ENCODE measurements at regions not wholly inside any gene's neighbourhood (a gene's known extent, or its start where the extent isn't known, plus 50 kb on each side); places are given as distances from the start of the nearest gene placed in this dataset.

DNA sequence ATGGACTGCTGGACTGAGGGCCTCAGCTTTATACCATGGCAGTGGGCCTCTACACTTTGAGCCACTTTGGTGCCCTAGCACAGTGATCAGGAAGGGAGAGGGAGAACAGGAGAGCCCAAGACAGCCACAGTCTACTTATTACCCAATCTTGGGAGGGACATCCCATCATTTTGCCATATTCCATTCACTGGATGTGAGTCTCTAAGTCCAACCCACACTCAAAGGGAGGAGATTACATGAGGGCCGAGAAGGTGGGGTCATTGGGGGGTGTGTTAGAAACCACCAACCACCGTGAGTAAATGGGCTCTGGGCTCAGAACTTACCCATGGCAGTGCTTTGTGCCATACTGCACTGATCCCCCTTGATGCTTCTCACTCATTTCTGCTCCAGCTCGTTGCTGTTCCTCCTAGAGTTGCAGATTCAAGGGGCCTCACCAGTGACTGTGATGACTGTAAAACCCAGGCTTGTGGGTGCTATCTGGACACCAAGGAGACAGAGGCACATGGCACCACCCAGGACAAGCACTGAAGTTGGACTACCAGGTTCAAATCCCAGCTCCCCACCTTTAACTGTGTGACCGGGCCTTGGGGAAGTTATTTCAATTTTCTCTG lies 97.6 kb upstream of the RAB6C start:
- TF ChIP-seq NR3C1 (CRISPR knock-in tag; conservative IDR thresholded peaks at IDR 0.05; ENCODE audit: low read depth), result no peak
- TF ChIP-seq, protein P1, sequence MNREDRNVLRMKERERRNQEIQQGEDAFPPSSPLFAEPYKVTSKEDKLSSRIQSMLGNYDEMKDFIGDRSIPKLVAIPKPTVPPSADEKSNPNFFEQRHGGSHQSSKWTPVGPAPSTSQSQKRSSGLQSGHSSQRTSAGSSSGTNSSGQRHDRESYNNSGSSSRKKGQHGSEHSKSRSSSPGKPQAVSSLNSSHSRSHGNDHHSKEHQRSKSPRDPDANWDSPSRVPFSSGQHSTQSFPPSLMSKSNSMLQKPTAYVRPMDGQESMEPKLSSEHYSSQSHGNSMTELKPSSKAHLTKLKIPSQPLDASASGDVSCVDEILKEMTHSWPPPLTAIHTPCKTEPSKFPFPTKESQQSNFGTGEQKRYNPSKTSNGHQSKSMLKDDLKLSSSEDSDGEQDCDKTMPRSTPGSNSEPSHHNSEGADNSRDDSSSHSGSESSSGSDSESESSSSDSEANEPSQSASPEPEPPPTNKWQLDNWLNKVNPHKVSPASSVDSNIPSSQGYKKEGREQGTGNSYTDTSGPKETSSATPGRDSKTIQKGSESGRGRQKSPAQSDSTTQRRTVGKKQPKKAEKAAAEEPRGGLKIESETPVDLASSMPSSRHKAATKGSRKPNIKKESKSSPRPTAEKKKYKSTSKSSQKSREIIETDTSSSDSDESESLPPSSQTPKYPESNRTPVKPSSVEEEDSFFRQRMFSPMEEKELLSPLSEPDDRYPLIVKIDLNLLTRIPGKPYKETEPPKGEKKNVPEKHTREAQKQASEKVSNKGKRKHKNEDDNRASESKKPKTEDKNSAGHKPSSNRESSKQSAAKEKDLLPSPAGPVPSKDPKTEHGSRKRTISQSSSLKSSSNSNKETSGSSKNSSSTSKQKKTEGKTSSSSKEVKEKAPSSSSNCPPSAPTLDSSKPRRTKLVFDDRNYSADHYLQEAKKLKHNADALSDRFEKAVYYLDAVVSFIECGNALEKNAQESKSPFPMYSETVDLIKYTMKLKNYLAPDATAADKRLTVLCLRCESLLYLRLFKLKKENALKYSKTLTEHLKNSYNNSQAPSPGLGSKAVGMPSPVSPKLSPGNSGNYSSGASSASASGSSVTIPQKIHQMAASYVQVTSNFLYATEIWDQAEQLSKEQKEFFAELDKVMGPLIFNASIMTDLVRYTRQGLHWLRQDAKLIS (CRISPR knock-in tag; IDR thresholded peaks at IDR 0.05; ENCODE audit: borderline replicate concordance), result no peak
- no peak for TF ChIP-seq GRHL2 (CRISPR knock-in tag; IDR thresholded peaks at IDR 0.05; ENCODE audit: insufficient replicate concordance, severe bottlenecking)
- TF ChIP-seq, protein P2, sequence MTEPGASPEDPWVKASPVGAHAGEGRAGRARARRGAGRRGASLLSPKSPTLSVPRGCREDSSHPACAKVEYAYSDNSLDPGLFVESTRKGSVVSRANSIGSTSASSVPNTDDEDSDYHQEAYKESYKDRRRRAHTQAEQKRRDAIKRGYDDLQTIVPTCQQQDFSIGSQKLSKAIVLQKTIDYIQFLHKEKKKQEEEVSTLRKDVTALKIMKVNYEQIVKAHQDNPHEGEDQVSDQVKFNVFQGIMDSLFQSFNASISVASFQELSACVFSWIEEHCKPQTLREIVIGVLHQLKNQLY (CRISPR knock-in tag; IDR thresholded peaks at IDR 0.05), result no peak
- Mint-ChIP-seq H3K4me1 (peaks cover 23% of the 10 kb centered on the region), H3K4me3 (no peak overlapping the region), H3K27ac (no peak overlapping the region), H3K36me3 (no peaks in the 10 kb centered on the region), H3K27me3 (ENCODE audit: low read depth) (no peaks in the 10 kb centered on the region; the same call in 1 of the 2 replicates), H3K9me3 (no peaks in the 10 kb centered on the region; the same call in 1 of the 2 replicates)
- ATAC-seq (no peak), DNase-seq (ENCODE audit: low spot score) (no peak)
- POLR2A ChIA-PET, result no interaction called here
- CTCF ChIA-PET, result no interaction called here

DNA sequence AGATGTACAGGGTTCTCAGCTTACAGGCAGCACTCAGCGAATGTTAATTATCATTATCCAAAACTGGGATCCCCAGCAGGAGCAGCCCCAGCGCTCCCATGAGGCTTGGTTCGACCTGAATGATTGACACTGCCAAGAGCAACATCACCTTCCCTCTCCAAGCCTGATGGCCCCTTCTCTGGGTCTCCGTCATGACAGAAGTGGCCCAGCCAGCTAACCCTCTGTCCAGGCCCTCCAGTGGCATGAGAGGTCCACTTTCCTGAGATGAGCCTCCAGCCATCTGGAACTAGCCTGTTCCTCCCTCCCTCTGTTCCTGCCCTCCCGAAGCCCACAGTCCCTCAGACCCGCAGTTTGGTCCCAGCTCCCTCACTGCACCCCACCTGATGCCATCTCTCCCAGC lies 97.0 kb upstream of the RAB6C start:
- no peak for TF ChIP-seq GTF2I (CRISPR knock-in tag; conservative IDR thresholded peaks at IDR 0.05)
- TF ChIP-seq FOXP1 (CRISPR knock-in tag; IDR thresholded peaks at IDR 0.05; ENCODE audit: borderline replicate concordance), result no peak
- no peak for TF ChIP-seq ZNF671 (CRISPR knock-in tag; IDR thresholded peaks at IDR 0.05)
- TF ChIP-seq, protein P3, sequence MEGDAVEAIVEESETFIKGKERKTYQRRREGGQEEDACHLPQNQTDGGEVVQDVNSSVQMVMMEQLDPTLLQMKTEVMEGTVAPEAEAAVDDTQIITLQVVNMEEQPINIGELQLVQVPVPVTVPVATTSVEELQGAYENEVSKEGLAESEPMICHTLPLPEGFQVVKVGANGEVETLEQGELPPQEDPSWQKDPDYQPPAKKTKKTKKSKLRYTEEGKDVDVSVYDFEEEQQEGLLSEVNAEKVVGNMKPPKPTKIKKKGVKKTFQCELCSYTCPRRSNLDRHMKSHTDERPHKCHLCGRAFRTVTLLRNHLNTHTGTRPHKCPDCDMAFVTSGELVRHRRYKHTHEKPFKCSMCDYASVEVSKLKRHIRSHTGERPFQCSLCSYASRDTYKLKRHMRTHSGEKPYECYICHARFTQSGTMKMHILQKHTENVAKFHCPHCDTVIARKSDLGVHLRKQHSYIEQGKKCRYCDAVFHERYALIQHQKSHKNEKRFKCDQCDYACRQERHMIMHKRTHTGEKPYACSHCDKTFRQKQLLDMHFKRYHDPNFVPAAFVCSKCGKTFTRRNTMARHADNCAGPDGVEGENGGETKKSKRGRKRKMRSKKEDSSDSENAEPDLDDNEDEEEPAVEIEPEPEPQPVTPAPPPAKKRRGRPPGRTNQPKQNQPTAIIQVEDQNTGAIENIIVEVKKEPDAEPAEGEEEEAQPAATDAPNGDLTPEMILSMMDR (IDR thresholded peaks at IDR 0.05), result no peak
- TF ChIP-seq, protein P4, sequence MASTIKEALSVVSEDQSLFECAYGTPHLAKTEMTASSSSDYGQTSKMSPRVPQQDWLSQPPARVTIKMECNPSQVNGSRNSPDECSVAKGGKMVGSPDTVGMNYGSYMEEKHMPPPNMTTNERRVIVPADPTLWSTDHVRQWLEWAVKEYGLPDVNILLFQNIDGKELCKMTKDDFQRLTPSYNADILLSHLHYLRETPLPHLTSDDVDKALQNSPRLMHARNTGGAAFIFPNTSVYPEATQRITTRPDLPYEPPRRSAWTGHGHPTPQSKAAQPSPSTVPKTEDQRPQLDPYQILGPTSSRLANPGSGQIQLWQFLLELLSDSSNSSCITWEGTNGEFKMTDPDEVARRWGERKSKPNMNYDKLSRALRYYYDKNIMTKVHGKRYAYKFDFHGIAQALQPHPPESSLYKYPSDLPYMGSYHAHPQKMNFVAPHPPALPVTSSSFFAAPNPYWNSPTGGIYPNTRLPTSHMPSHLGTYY (CRISPR knock-in tag; IDR thresholded peaks at IDR 0.05), result no peak
- no peaks in the 10 kb centered on the region for H3K36me3 Mint-ChIP-seq
- no peak overlapping the region for H3K4me3 Mint-ChIP-seq
- DNase-seq (ENCODE audit: low spot score) (no peak), ATAC-seq (no peak)
- peaks cover 1% of the 10 kb centered on the region; the same call in 1 of the 2 replicates for H3K9me3 Mint-ChIP-seq
- ChIA-PET CTCF (interaction anchor here (0.7 kb wide), 1 partner anchor 40 kb away, joined by 5 read pairs; no protein-coding TSS in a partner anchor), POLR2A (no interaction called here)
- no peak overlapping the region for H3K27ac Mint-ChIP-seq
- peaks cover 26% of the 10 kb centered on the region for H3K4me1 Mint-ChIP-seq
- H3K27me3 Mint-ChIP-seq (ENCODE audit: low read depth), result no peaks in the 10 kb centered on the region; the same call in 1 of the 2 replicates

DNA sequence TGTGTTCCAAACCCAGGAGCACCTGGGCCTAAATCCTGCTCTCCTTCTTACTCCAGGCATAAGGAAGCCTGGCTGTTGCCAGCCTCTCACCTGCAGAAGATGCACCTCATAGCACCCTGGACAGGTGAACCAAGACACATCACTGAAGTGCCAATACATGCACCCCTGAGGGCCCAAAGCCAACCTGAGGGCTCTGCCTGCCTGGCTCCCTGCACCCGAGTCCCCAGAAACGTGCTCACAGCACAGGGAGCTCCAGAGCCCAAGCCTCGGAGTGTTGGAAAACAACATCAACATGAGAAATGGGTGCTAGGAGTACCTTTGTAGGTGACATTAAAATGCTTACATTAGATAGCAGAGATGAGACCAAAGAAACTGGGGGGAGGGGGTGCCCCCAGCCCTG lies 96.3 kb upstream of the RAB6C start:
- Mint-ChIP-seq H3K27me3 (ENCODE audit: low read depth) (no peaks in the 10 kb centered on the region; the same call in 1 of the 2 replicates), H3K4me3 (no peak overlapping the region), H3K36me3 (no peaks in the 10 kb centered on the region), H3K27ac (no peak overlapping the region), H3K9me3 (peaks cover 4% of the 10 kb centered on the region; the same call in 1 of the 2 replicates), H3K4me1 (peaks cover 28% of the 10 kb centered on the region)
- ATAC-seq (no peak), DNase-seq (ENCODE audit: low spot score) (no peak)
- POLR2A ChIA-PET, result no interaction called here
- CTCF ChIA-PET, result interaction anchor here (0.7 kb wide), 1 partner anchor 40 kb away, joined by 5 read pairs; no protein-coding TSS in a partner anchor
- TF ChIP-seq, protein P5, sequence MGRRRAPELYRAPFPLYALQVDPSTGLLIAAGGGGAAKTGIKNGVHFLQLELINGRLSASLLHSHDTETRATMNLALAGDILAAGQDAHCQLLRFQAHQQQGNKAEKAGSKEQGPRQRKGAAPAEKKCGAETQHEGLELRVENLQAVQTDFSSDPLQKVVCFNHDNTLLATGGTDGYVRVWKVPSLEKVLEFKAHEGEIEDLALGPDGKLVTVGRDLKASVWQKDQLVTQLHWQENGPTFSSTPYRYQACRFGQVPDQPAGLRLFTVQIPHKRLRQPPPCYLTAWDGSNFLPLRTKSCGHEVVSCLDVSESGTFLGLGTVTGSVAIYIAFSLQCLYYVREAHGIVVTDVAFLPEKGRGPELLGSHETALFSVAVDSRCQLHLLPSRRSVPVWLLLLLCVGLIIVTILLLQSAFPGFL (CRISPR knock-in tag; IDR thresholded peaks at IDR 0.05; ENCODE audit: borderline replicate concordance), result no peak
- TF ChIP-seq ZNF219 (CRISPR knock-in tag; IDR thresholded peaks at IDR 0.05; ENCODE audit: borderline replicate concordance) (no peak), MXD4 (CRISPR knock-in tag; IDR thresholded peaks at IDR 0.05; ENCODE audit: borderline replicate concordance) (no peak)
- TF ChIP-seq, protein P6, sequence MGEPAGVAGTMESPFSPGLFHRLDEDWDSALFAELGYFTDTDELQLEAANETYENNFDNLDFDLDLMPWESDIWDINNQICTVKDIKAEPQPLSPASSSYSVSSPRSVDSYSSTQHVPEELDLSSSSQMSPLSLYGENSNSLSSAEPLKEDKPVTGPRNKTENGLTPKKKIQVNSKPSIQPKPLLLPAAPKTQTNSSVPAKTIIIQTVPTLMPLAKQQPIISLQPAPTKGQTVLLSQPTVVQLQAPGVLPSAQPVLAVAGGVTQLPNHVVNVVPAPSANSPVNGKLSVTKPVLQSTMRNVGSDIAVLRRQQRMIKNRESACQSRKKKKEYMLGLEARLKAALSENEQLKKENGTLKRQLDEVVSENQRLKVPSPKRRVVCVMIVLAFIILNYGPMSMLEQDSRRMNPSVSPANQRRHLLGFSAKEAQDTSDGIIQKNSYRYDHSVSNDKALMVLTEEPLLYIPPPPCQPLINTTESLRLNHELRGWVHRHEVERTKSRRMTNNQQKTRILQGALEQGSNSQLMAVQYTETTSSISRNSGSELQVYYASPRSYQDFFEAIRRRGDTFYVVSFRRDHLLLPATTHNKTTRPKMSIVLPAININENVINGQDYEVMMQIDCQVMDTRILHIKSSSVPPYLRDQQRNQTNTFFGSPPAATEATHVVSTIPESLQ (CRISPR knock-in tag; IDR thresholded peaks at IDR 0.05), result no peak
- TF ChIP-seq, protein P7, sequence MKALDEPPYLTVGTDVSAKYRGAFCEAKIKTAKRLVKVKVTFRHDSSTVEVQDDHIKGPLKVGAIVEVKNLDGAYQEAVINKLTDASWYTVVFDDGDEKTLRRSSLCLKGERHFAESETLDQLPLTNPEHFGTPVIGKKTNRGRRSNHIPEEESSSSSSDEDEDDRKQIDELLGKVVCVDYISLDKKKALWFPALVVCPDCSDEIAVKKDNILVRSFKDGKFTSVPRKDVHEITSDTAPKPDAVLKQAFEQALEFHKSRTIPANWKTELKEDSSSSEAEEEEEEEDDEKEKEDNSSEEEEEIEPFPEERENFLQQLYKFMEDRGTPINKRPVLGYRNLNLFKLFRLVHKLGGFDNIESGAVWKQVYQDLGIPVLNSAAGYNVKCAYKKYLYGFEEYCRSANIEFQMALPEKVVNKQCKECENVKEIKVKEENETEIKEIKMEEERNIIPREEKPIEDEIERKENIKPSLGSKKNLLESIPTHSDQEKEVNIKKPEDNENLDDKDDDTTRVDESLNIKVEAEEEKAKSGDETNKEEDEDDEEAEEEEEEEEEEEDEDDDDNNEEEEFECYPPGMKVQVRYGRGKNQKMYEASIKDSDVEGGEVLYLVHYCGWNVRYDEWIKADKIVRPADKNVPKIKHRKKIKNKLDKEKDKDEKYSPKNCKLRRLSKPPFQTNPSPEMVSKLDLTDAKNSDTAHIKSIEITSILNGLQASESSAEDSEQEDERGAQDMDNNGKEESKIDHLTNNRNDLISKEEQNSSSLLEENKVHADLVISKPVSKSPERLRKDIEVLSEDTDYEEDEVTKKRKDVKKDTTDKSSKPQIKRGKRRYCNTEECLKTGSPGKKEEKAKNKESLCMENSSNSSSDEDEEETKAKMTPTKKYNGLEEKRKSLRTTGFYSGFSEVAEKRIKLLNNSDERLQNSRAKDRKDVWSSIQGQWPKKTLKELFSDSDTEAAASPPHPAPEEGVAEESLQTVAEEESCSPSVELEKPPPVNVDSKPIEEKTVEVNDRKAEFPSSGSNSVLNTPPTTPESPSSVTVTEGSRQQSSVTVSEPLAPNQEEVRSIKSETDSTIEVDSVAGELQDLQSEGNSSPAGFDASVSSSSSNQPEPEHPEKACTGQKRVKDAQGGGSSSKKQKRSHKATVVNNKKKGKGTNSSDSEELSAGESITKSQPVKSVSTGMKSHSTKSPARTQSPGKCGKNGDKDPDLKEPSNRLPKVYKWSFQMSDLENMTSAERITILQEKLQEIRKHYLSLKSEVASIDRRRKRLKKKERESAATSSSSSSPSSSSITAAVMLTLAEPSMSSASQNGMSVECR (CRISPR knock-in tag; IDR thresholded peaks at IDR 0.05; ENCODE audit: borderline replicate concordance), result no peak
